ENCODE measurements at regions not wholly inside any gene's neighbourhood (a gene's known extent, or its start where the extent isn't known, plus 50 kb on each side); places are given as distances from the start of the nearest gene placed in this dataset.

- Mint-ChIP-seq H3K9me3 (no peaks in the 10 kb centered on the region), H3K27ac (no peak overlapping the region), H3K36me3 (ENCODE audit: low read depth) (peaks cover 13% of the 10 kb centered on the region), H3K27me3 (no peaks in the 10 kb centered on the region), H3K4me1 (ENCODE audit: low read depth) (peaks cover 26% of the 10 kb centered on the region), H3K4me3 (no peak overlapping the region)
- Histone ChIP-seq H3K4me1 (ENCODE audit: insufficient read depth, low read length) (peaks cover 22% of the 10 kb centered on the region), H3K27me3 (ENCODE audit: control insufficient read depth in 1 of 2, insufficient read depth in 2 of 2, low read length in 2 of 2) (no peaks in the 10 kb centered on the region), H3K4me3 (ENCODE audit: low read length) (no peak overlapping the region), H3K36me3 (ENCODE audit: insufficient read depth, low read length) (no peaks in the 10 kb centered on the region), H3K9me3 (ENCODE audit: control insufficient read depth in 1 of 2, insufficient read depth in 1 of 2, low read length in 2 of 2) (no peaks in the 10 kb centered on the region), H3K27ac (ENCODE audit: low read depth in 1 of 2, low read length in 2 of 2) (no peak overlapping the region)
- no peak for TF ChIP-seq CTCF (IDR thresholded peaks at IDR 0.05)
- intact Hi-C loops (cut with DNase I, micrococcal nuclease): no loop called here
- DNase-seq: peak in 1 of 14 experiments; percentile 0
- POLR2A ChIA-PET: no interaction called here
- ATAC-seq (ENCODE audit: poor library complexity): no peak
- CTCF ChIA-PET: no interaction called here
Observed at GRCh38 chr6:29884261-29884660, 56.6 kb downstream of the HLA-G start.

GRCh38 chr6:29886701-29887100, 55.6 kb upstream of the HLA-A start:
- intact Hi-C loops (cut with DNase I, micrococcal nuclease): loop anchor here (2.0 to 5.0 kb wide), 5 partner anchors 41 to 81 kb away; partner anchors contain the start of gene HLA-A (in 1 of the 2)
- TF ChIP-seq CTCF (IDR thresholded peaks at IDR 0.05): no peak
- H3K27ac ChIP-seq (ENCODE audit: low read depth in 1 of 2, low read length in 2 of 2): no peak overlapping the region
- peaks cover 22% of the 10 kb centered on the region for H3K4me1 ChIP-seq (ENCODE audit: insufficient read depth, low read length)
- H3K27me3 ChIP-seq (ENCODE audit: control insufficient read depth in 1 of 2, insufficient read depth in 2 of 2, low read length in 2 of 2): no peaks in the 10 kb centered on the region
- ChIA-PET POLR2A (interaction anchor here (0.6 to 2.2 kb wide), 9 partner anchors 9 to 174 kb away, joined by 3 to 19 read pairs (median 4); partner anchors contain the start of genes HLA-A and POLR1H), CTCF (interaction anchor here (1.0 kb wide), 2 partner anchors 35 to 38 kb away, joined by 3 read pairs; no protein-coding TSS in a partner anchor)
- no peaks in the 10 kb centered on the region for H3K27me3 Mint-ChIP-seq
- ATAC-seq (ENCODE audit: poor library complexity): no peak
- H3K9me3 ChIP-seq (ENCODE audit: control insufficient read depth in 1 of 2, insufficient read depth in 1 of 2, low read length in 2 of 2): no peaks in the 10 kb centered on the region
- peaks cover 34% of the 10 kb centered on the region for H3K4me1 Mint-ChIP-seq (ENCODE audit: low read depth)
- no peaks in the 10 kb centered on the region for H3K36me3 ChIP-seq (ENCODE audit: insufficient read depth, low read length)
- peak overlapping the region; percentile 93 for H3K4me3 Mint-ChIP-seq
- peak overlapping the region; percentile 97 for H3K27ac Mint-ChIP-seq
- H3K4me3 ChIP-seq (ENCODE audit: low read length): no peak overlapping the region
- DNase-seq: peak in 1 of 14 experiments; percentile 5
- no peaks in the 10 kb centered on the region for H3K9me3 Mint-ChIP-seq
- peaks cover 25% of the 10 kb centered on the region for H3K36me3 Mint-ChIP-seq (ENCODE audit: low read depth)

- Mint-ChIP-seq H3K9me3 (no peaks in the 10 kb centered on the region), H3K4me1 (ENCODE audit: low read depth) (peaks cover 41% of the 10 kb centered on the region), H3K27me3 (no peaks in the 10 kb centered on the region), H3K36me3 (ENCODE audit: low read depth) (peaks cover 31% of the 10 kb centered on the region), H3K4me3 (peak overlapping the region; percentile 93), H3K27ac (peak overlapping the region; percentile 97)
- Histone ChIP-seq H3K4me1 (ENCODE audit: insufficient read depth, low read length) (peaks cover 22% of the 10 kb centered on the region), H3K36me3 (ENCODE audit: insufficient read depth, low read length) (no peaks in the 10 kb centered on the region), H3K27ac (ENCODE audit: low read depth in 1 of 2, low read length in 2 of 2) (peak overlapping the region; percentile 73 to 89), H3K9me3 (ENCODE audit: control insufficient read depth in 1 of 2, insufficient read depth in 1 of 2, low read length in 2 of 2) (no peaks in the 10 kb centered on the region), H3K27me3 (ENCODE audit: control insufficient read depth in 1 of 2, insufficient read depth in 2 of 2, low read length in 2 of 2) (no peaks in the 10 kb centered on the region), H3K4me3 (ENCODE audit: low read length) (peak overlapping the region; percentile 86)
- ATAC-seq (ENCODE audit: poor library complexity) (peak; percentile 55), DNase-seq (peak; percentile 7 to 84 (median 32))
- CTCF ChIA-PET: interaction anchor here (1.0 kb wide), 2 partner anchors 36 to 39 kb away, joined by 3 read pairs; no protein-coding TSS in a partner anchor
- intact Hi-C loops (cut with DNase I, micrococcal nuclease): loop anchor here (2.0 to 5.0 kb wide), 5 partner anchors 40 to 80 kb away; partner anchors contain the start of gene HLA-A (in 1 of the 2)
- POLR2A ChIA-PET: interaction anchor here (0.6 to 2.2 kb wide), 10 partner anchors 10 to 173 kb away, joined by 3 to 19 read pairs (median 4); partner anchors contain the start of genes HLA-A and POLR1H
- no peak for TF ChIP-seq CTCF (IDR thresholded peaks at IDR 0.05)
Observed at GRCh38 chr6:29887330-29887818, 55.0 kb upstream of the HLA-A start.

Data from CD4-positive, alpha-beta T cell (primary cell).